ENCODE measurements at regions not wholly inside any gene's neighbourhood (a gene's known extent, or its start where the extent isn't known, plus 50 kb on each side); places are given as distances from the start of the nearest gene placed in this dataset.

- Mint-ChIP-seq H3K4me1 (ENCODE audit: low read depth) (no peaks in the 10 kb centered on the region), H3K27me3 (ENCODE audit: low read depth) (no peaks in the 10 kb centered on the region), H3K4me3 (ENCODE audit: unreplicated experiment) (no peak overlapping the region), H3K9me3 (ENCODE audit: low read depth) (peaks cover 27% of the 10 kb centered on the region), H3K27ac (ENCODE audit: unreplicated experiment) (no peak overlapping the region), H3K36me3 (ENCODE audit: low read depth) (no peaks in the 10 kb centered on the region)
- no peak for TF ChIP-seq CTCF (IDR thresholded peaks at IDR 0.05)
- no peak for DNase-seq (ENCODE audit: low spot score)
Observed at GRCh38 chr3:1693145-1693544, 405.5 kb upstream of the CNTN4 start.

DNA sequence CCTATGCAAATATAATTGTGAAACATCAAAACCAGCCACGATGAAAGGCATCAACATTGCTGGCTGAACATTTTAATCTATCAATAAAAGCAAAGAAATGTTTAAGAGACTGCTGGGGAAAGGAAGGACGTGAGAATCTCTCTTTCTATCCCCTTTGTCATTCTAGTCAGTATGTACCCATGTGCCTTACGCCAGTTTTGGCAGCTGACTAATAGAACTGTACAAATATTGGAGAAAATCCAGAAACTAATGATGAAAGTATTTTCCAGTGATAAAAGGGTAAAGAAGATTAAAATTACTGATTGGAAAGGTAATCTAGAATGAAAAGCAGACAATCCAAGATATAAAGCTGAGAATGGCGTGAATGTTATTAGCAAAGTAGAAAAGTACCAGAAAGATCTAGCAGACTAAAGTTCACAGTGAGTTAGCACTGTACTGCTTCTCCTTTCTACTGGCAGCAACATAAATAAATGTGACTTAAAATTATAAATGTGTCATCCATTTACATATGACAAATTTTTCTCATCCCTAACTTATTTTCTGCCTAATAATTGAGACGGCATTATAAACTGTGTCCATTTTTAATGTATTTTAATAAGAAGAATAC is 401.9 kb upstream of the CNTN4 start:
- Mint-ChIP-seq H3K4me3 (ENCODE audit: unreplicated experiment) (no peak overlapping the region), H3K9me3 (ENCODE audit: low read depth) (peaks cover 15% of the 10 kb centered on the region), H3K4me1 (ENCODE audit: low read depth) (no peaks in the 10 kb centered on the region), H3K36me3 (ENCODE audit: low read depth) (no peaks in the 10 kb centered on the region), H3K27ac (ENCODE audit: unreplicated experiment) (no peak overlapping the region), H3K27me3 (ENCODE audit: low read depth) (no peaks in the 10 kb centered on the region)
- TF ChIP-seq CTCF (IDR thresholded peaks at IDR 0.05) = no peak
- no peak for DNase-seq (ENCODE audit: low spot score)

GRCh38 chr3:1699361-1699920 is 399.2 kb upstream of the CNTN4 start:
- no peak for TF ChIP-seq CTCF (IDR thresholded peaks at IDR 0.05)

GRCh38 chr3:1700650-1701049 is 398.0 kb upstream of the CNTN4 start:
- no peak overlapping the region for H3K27ac Mint-ChIP-seq (ENCODE audit: unreplicated experiment)
- no peak overlapping the region for H3K4me3 Mint-ChIP-seq (ENCODE audit: unreplicated experiment)
- no peaks in the 10 kb centered on the region for H3K4me1 Mint-ChIP-seq (ENCODE audit: low read depth)
- H3K9me3 Mint-ChIP-seq (ENCODE audit: low read depth) = peaks cover 5% of the 10 kb centered on the region
- no peaks in the 10 kb centered on the region for H3K36me3 Mint-ChIP-seq (ENCODE audit: low read depth)
- DNase-seq (ENCODE audit: low spot score) = no peak
- no peaks in the 10 kb centered on the region for H3K27me3 Mint-ChIP-seq (ENCODE audit: low read depth)
- no peak for TF ChIP-seq CTCF (IDR thresholded peaks at IDR 0.05)

More at GRCh38 chr3:1699361-1699920, 399.2 kb upstream of the CNTN4 start:
- Mint-ChIP-seq H3K27ac (ENCODE audit: unreplicated experiment) (no peak overlapping the region), H3K36me3 (ENCODE audit: low read depth) (no peaks in the 10 kb centered on the region), H3K4me1 (ENCODE audit: low read depth) (no peaks in the 10 kb centered on the region), H3K27me3 (ENCODE audit: low read depth) (no peaks in the 10 kb centered on the region), H3K4me3 (ENCODE audit: unreplicated experiment) (no peak overlapping the region), H3K9me3 (ENCODE audit: low read depth) (peaks cover 5% of the 10 kb centered on the region)
- DNase-seq (ENCODE audit: low spot score) = peak; percentile 71

- H3K27ac Mint-ChIP-seq (ENCODE audit: unreplicated experiment) = no peak overlapping the region
- H3K9me3 Mint-ChIP-seq (ENCODE audit: low read depth) = peaks cover 13% of the 10 kb centered on the region
- no peaks in the 10 kb centered on the region for H3K36me3 Mint-ChIP-seq (ENCODE audit: low read depth)
- H3K4me1 Mint-ChIP-seq (ENCODE audit: low read depth) = no peaks in the 10 kb centered on the region
- H3K27me3 Mint-ChIP-seq (ENCODE audit: low read depth) = no peaks in the 10 kb centered on the region
- TF ChIP-seq CTCF (IDR thresholded peaks at IDR 0.05) = no peak
- H3K4me3 Mint-ChIP-seq (ENCODE audit: unreplicated experiment) = no peak overlapping the region
- DNase-seq (ENCODE audit: low spot score) = no peak
Observed at GRCh38 chr3:1703169-1703568, 395.5 kb upstream of the CNTN4 start.
